RWPE1 (cell line): ENCODE measurements at regions not wholly inside any gene's neighbourhood (a gene's known extent, or its start where the extent isn't known, plus 50 kb on each side); places are given as distances from the start of the nearest gene placed in this dataset.
"Not testable (repeated sequence)": the region's sequence is repeated elsewhere in the genome, so short reads cannot be mapped to it uniquely, and the experiment has no call there.

Source experiments
- CTCF ChIA-PET: fragments of 350-600 bp; sonication (Branson Sonifier 250); formaldehyde crosslinking; extraction: SDS; loops from one replicate; lab custom pipeline; 2021; lab: Yijun Ruan, JAX
- POLR2A ChIA-PET: fragments of 400-600 bp; formaldehyde crosslinking; extraction: SDS; loops from one replicate; lab custom pipeline; 2020; ENCODE audit warnings: antibody characterized with exemption; ENCODE audit not compliant: low non-redundant PET; lab: Yijun Ruan, JAX
- DNase-seq: peaks from one replicate; pipeline ENCODE4 v3.0.0; 2012; ENCODE audit warnings: low spot score
- H3K27ac ChIP-seq: fragments of 450-650 bp; 2 replicates; pipeline ENCODE4 v1.5.1; 2017
- TF ChIP-seq, protein P1 (sequence below): fragments of 450-650 bp; conservative IDR thresholded peaks from 2 replicates; pipeline ENCODE4 v1.5.1; 2017; ENCODE audit warnings: low read depth, mild to moderate bottlenecking

- DNase-seq, H3K27ac ChIP-seq, POLR2A ChIA-PET, CTCF ChIA-PET: not testable (repeated sequence)
Measured at GRCh38 chr13:18697221-18697620, 484.4 kb downstream of the TUBA3C start.

GRCh38 chr13:18677403-18677802 lies 504.2 kb downstream of the TUBA3C start:
- POLR2A ChIA-PET, CTCF ChIA-PET, DNase-seq, H3K27ac ChIP-seq: not testable (repeated sequence)

DNA sequence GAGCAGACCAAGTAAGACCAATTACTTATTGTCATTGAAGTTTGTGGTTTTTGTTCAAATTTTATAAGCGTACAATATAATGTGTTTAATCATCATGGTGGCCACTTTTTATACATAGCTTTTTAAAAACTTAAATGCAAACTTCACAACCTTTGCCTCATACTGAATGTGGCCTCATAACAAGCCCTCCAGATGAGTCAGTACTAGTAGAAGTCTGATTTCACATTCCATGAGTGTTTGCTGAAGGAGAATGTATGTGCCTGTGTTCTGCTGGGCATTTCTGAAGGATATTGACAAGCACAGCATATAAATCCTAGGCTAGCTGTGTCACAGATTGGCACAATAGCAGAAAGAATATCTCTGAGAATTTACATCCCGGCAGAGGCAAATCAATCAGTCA lies 506.4 kb downstream of the TUBA3C start:
- DNase-seq, H3K27ac ChIP-seq, CTCF ChIA-PET, POLR2A ChIA-PET: not testable (repeated sequence)

DNA sequence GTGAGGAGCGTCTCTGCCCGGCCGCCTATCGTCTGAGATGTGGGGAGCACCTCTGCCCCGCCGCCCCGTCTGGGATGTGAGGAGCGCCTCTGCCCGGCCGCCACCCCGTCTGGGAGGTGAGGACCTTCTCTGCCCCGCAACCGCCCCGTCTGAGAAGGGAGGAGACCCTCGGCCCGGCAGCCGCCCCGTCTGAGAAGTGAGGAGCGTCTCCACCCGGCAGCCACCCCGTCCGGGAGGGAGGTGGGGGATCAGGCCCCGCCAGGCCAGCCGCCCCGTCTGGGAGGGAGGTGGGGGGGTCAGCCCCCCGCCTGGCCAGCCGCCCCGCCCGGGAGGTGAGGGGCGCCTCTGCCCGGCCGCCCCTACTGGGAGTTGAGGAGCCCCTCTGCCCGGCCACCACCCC lies 507.8 kb downstream of the TUBA3C start:
- POLR2A ChIA-PET, CTCF ChIA-PET, H3K27ac ChIP-seq, DNase-seq: not testable (repeated sequence)

GRCh38 chr13:18666585-18666984 lies 515.0 kb downstream of the TUBA3C start:
- DNase-seq, CTCF ChIA-PET, H3K27ac ChIP-seq, POLR2A ChIA-PET: not testable (repeated sequence)

DNA sequence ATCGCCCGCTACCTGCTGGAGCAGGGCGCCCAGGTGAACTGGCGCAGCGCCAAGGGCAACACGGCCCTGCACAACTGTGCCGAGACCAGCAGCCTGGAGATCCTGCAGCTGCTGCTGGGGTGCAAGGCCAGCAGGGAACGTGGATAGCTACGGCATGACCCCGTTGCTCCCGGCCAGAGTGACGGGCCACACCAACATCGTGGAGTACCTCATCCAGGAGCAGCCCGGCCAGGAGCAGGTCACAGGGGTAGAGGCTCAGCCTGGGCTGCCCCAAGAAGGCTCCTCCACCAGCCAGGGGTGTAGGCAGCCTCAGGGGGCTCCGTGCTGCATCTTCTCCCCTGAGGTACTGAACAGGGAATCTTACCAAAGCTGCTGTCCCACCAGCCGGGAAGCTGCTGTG lies 515.9 kb downstream of the TUBA3C start:
- H3K27ac ChIP-seq, CTCF ChIA-PET, POLR2A ChIA-PET, DNase-seq: not testable (repeated sequence)

- CTCF ChIA-PET, POLR2A ChIA-PET, H3K27ac ChIP-seq, DNase-seq: not testable (repeated sequence)
Measured at GRCh38 chr13:18665124-18665523, 516.5 kb downstream of the TUBA3C start.

- POLR2A ChIA-PET, CTCF ChIA-PET, DNase-seq, H3K27ac ChIP-seq: not testable (repeated sequence)
Measured at GRCh38 chr13:18663222-18663621, 518.4 kb downstream of the TUBA3C start.

DNA sequence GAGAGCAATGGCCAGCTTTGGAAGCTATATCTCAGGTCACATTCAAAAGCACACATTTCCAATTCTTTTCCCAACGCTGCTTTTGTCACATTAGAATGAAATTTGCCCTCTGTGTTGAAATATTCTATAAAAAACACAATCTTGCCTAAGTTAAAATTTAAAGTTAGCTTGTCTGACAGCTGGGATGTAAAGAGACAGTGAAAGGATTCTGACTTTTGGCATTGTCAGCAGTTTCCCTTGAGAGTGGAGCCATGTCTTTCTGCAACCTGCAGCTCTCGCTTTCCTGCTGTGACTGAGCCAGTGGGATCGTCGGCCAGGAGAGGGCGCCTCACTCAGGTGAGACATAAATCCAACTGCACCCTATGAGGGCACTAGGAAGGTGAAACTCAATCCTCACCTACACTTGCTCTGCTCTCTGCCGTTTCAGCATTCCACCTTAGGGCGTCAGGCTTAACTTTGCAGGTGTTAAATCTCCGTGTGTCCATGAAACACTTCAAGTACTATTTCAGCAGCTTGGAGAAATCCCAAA lies 537.9 kb downstream of the TUBA3C start:
- DNase-seq, POLR2A ChIA-PET, H3K27ac ChIP-seq, CTCF ChIA-PET: not testable (repeated sequence)

GRCh38 chr13:18628928-18629327 lies 552.7 kb downstream of the TUBA3C start:
- CTCF ChIA-PET, H3K27ac ChIP-seq, POLR2A ChIA-PET, DNase-seq: not testable (repeated sequence)

DNA sequence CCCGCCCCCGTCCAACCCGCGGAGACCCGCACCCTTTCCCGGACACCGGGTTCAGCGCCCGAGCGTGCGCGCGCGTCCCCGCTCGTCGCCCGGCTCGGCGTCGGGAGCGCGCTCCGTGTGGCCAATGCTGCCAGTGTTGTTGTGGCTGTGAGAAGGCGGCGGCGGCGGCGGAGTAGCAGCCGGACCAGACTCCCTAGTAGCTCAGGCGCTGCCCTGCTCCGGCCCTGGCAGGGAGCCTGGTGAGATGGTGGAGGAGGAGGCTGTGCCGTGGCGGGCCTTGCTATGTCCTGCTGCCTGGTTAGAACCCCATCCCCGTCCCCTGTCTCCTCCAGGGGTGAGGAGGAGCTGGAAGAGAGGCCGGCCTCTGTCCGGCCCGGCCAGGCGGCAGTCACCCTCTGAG lies 553.2 kb downstream of the TUBA3C start:
- TF ChIP-seq, protein P1, sequence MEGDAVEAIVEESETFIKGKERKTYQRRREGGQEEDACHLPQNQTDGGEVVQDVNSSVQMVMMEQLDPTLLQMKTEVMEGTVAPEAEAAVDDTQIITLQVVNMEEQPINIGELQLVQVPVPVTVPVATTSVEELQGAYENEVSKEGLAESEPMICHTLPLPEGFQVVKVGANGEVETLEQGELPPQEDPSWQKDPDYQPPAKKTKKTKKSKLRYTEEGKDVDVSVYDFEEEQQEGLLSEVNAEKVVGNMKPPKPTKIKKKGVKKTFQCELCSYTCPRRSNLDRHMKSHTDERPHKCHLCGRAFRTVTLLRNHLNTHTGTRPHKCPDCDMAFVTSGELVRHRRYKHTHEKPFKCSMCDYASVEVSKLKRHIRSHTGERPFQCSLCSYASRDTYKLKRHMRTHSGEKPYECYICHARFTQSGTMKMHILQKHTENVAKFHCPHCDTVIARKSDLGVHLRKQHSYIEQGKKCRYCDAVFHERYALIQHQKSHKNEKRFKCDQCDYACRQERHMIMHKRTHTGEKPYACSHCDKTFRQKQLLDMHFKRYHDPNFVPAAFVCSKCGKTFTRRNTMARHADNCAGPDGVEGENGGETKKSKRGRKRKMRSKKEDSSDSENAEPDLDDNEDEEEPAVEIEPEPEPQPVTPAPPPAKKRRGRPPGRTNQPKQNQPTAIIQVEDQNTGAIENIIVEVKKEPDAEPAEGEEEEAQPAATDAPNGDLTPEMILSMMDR, result no peak
- H3K27ac ChIP-seq, result no peak overlapping the region
- ChIA-PET CTCF (no interaction called here), POLR2A (no interaction called here)
- DNase-seq, result no peak

- H3K27ac ChIP-seq, DNase-seq, POLR2A ChIA-PET, CTCF ChIA-PET: not testable (repeated sequence)
Measured at GRCh38 chr13:18624061-18624460, 557.6 kb downstream of the TUBA3C start.

DNA sequence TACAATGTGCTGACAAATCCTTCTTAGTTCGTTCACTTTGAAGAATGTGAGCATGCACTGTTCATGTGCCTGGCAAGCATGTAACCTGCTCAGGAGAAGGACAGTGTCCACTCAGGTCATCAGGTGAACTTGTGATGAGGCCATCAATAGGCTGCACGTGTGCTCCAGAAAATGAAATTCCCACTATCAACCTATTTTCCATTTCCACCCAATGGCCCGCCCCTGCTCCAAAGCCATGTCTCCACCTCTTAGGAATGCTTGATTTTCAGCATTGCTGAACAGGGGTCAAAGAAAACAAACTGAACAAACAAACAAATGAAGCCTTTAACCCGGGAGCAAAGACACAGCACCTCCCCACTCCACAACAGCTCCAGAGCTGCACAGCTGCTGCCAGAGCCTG lies 563.2 kb downstream of the TUBA3C start:
- DNase-seq, H3K27ac ChIP-seq, CTCF ChIA-PET, POLR2A ChIA-PET: not testable (repeated sequence)

DNA sequence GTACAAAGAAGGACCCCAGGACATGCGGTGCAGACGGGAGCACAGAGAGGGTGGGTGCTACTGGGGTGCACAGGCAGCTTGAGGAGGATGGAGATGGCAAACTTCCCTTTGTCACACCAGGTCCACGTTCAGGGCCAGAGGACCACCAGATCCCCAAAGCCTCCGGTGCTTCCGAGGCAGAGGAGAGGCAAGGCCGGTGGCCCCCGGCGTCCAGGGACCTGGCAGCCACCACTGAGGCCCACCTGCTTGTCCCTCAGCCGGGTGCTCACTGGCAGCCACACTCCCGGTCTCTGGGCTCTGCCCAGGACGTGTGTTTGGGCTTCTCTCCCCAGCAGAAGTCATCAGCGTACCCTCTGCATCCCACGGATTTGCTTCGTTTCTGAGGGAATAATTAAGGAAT lies 571.1 kb downstream of the TUBA3C start:
- CTCF ChIA-PET, DNase-seq, POLR2A ChIA-PET, H3K27ac ChIP-seq: not testable (repeated sequence)

- DNase-seq, CTCF ChIA-PET, POLR2A ChIA-PET, H3K27ac ChIP-seq: not testable (repeated sequence)
Measured at GRCh38 chr13:18609371-18609770, 572.3 kb downstream of the TUBA3C start.

DNA sequence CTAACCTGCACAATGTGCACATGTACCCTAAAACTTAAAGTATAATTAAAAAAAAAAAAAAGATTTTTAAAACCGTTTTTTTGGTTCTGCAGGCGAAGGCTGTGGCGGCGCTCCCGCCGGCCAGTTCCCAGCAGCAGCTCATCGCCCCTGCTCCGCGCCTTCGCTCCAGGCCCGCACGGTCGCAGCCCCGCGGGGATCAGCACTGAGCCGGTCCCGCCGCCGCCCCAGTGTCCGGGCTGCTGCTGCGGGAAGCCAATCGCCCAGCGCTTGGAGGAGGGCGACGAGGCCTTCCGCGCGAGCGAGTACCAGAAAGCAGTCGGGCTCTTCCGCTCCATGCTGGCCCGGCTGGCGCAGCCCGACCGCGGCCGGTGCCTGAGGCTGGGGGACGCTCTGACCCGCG lies 572.8 kb downstream of the TUBA3C start:
- H3K27ac ChIP-seq, POLR2A ChIA-PET, CTCF ChIA-PET, DNase-seq: not testable (repeated sequence)

DNA sequence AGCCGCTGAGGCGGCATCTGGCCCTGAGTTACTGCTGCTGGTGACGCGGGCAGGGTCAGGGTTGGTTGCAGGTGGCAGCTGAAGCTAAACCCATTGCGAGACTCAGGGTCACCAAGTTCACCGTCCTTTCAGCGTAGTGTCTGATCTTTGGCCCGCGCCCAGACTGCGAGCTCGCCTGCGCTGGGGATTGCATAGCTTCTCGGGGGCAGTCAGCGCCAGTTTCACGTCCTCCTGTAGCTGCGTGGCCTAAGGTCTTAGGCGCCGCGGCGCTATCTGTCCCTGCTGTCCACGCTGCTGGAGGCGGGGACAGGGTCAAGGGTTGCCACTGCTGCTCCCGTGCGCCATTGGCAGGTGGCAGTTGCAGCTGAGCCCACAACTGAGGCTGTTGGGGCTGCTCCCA lies 581.3 kb downstream of the TUBA3C start:
- CTCF ChIA-PET, DNase-seq, POLR2A ChIA-PET: not testable (repeated sequence)

More for the DNA sequence above, 581.3 kb downstream of the TUBA3C start:
- not testable (repeated sequence) for H3K27ac ChIP-seq
